ENCODE measurements at regions not wholly inside any gene's neighbourhood (a gene's known extent, or its start where the extent isn't known, plus 50 kb on each side); places are given as distances from the start of the nearest gene placed in this dataset.

DNA sequence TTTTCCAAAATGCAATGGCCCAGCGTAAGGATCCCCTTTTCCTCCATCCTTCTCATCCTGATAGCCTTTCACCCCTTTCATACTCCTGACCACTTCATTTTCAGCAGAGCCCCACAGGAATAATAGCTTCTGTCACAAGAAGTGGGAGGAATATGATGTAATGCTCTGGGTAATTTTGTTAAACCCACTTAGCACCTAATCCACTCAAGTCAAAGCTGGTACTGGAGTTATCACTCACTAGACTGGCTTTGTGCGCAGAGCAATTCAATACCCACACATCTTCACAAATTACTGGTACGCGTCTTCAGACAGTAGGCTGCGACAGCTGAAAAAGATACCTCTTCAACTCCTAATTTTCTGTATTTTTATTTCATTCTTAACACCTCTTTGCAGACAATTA is 2232.8 kb upstream of the WWC1 start:
- 94 to 95% methylated on average over 5 of the region's 5 CpGs for WGBS, 2 donors
- Histone ChIP-seq H3K9me3 (ENCODE audit: control insufficient read depth in 2 of 2, insufficient read depth in 1 of 2, low read depth in 1 of 2, low read length in 1 of 2) (no peaks in the 10 kb centered on the region), H3K4me1 (ENCODE audit: control insufficient read depth in 2 of 2, insufficient read depth in 2 of 2, low read length in 1 of 2) (no peaks in the 10 kb centered on the region), H3K4me3 (ENCODE audit: low read depth in 1 of 2, low read length in 2 of 2) (no peak overlapping the region), H3K27ac (ENCODE audit: low read depth in 2 of 2, low read length in 1 of 2) (no peak overlapping the region), H3K36me3 (ENCODE audit: control insufficient read depth in 2 of 2, insufficient read depth in 2 of 2, low read length in 1 of 2) (no peaks in the 10 kb centered on the region), H3K27me3 (ENCODE audit: control insufficient read depth in 1 of 2, insufficient read depth in 2 of 2, low read length in 2 of 2) (no peaks in the 10 kb centered on the region)

DNA sequence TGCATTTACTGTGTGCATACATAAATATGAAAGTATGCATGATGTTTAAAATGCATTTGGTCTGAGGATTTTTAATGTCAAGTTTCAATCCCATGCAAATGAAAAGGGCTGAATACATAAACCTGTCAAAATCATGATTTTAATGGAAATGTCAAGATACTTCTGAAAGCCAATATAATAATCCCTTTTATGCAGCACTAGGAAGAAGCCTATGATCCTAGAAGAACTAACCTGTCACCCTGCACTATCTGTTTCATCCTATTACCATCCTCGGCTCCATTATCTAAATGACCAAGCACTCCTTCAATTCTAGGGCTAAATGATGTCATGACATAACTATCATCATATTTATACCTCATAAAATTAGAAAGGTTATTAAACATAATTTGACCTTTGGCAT is 2229.4 kb upstream of the WWC1 start:
- H3K4me1 ChIP-seq (ENCODE audit: control insufficient read depth in 2 of 2, insufficient read depth in 2 of 2, low read length in 1 of 2) = no peaks in the 10 kb centered on the region
- H3K27ac ChIP-seq (ENCODE audit: low read depth in 2 of 2, low read length in 1 of 2) = no peak overlapping the region
- no peaks in the 10 kb centered on the region for H3K27me3 ChIP-seq (ENCODE audit: control insufficient read depth in 1 of 2, insufficient read depth in 2 of 2, low read length in 2 of 2)
- H3K36me3 ChIP-seq (ENCODE audit: control insufficient read depth in 2 of 2, insufficient read depth in 2 of 2, low read length in 1 of 2) = no peaks in the 10 kb centered on the region
- H3K4me3 ChIP-seq (ENCODE audit: low read depth in 1 of 2, low read length in 2 of 2) = no peak overlapping the region
- H3K9me3 ChIP-seq (ENCODE audit: control insufficient read depth in 2 of 2, insufficient read depth in 1 of 2, low read depth in 1 of 2, low read length in 1 of 2) = no peaks in the 10 kb centered on the region
- WGBS, 2 donors = 82 to 85% methylated on average over 1 of the region's 1 CpG

DNA sequence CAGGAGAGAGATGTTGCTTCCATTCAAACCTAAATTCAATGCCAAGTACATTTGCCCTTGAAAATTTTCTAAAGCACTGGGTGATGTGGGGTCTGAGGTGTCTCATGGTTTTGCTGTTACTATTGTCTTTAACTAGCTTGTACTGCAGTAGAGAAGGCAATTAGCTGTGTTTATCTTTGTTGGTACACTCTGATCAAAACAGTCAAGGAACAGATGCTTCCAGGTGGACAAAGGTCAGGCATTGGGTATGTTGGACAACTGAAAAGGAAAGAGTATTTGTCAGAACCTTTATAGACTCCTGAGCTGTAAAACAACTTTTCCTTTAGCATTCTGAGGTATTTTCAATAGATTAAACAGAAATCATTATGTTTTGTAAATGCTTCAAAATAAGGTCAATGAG is 2228.7 kb upstream of the WWC1 start:
- no peak overlapping the region for H3K4me3 ChIP-seq (ENCODE audit: low read depth in 1 of 2, low read length in 2 of 2)
- H3K27me3 ChIP-seq (ENCODE audit: control insufficient read depth in 1 of 2, insufficient read depth in 2 of 2, low read length in 2 of 2) = no peaks in the 10 kb centered on the region
- no peaks in the 10 kb centered on the region for H3K36me3 ChIP-seq (ENCODE audit: control insufficient read depth in 2 of 2, insufficient read depth in 2 of 2, low read length in 1 of 2)
- no peak overlapping the region for H3K27ac ChIP-seq (ENCODE audit: low read depth in 2 of 2, low read length in 1 of 2)
- no peaks in the 10 kb centered on the region for H3K4me1 ChIP-seq (ENCODE audit: control insufficient read depth in 2 of 2, insufficient read depth in 2 of 2, low read length in 1 of 2)
- H3K9me3 ChIP-seq (ENCODE audit: control insufficient read depth in 2 of 2, insufficient read depth in 1 of 2, low read depth in 1 of 2, low read length in 1 of 2) = no peaks in the 10 kb centered on the region

DNA sequence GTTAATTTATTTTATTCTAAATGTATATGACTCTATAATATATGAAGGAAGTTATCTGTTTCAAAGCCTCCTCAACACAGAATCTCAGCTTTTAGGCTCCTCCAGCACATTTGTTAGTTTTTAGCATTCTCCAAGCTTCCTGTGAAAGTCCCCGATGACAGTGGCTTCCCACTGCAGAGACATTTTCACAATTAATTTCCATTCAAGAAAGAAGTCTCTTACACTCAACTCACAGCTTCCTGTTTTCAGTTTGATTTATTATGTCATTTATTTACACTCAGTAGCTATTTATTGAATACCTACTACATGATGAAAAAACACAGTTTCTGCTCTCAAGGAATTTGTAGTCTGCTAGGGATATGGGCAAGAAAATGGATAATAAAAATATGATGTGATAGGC is 2228.2 kb upstream of the WWC1 start:
- no peaks in the 10 kb centered on the region for H3K27me3 ChIP-seq (ENCODE audit: control insufficient read depth in 1 of 2, insufficient read depth in 2 of 2, low read length in 2 of 2)
- 21 to 30% methylated on average over 1 of the region's 1 CpG for WGBS, 2 donors
- no peaks in the 10 kb centered on the region for H3K4me1 ChIP-seq (ENCODE audit: control insufficient read depth in 2 of 2, insufficient read depth in 2 of 2, low read length in 1 of 2)

DNA sequence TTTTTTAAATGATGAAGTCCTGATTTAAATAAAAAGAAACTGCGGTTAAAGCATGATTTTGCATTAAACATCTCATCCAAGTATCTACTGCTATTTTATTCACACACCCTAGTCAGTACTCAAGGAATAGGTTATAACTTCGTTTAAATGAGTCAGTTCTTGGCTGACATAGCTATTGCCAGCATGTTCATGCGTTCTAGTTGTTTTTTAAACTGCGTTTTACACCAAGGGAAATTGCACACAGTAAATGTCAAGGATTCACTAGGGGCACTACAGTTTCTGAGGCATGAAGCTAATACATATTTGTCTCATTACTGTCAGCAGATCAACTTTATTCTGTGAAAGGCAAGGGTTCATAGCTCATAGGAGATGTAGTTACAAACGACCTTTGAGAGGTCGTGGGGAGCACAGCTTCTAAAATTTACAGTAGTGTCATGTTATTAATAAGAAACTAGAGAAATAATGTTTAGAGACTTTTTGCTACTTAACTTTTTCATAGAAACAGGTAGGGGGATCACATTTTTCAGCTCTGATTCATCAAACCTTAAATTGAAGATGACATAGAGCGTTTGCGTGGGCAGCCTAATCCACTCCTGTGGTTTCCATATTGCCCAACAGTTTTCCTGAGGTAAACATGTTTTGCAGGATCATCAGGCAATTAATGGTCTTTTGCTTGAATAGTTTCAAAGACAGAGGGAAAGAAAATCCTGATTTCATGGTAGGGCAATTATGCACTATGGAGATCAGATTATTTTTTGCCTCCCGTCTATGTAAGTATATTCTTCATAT is 2222.7 kb upstream of the WWC1 start:
- Histone ChIP-seq H3K27me3 (ENCODE audit: control insufficient read depth in 1 of 2, insufficient read depth in 2 of 2, low read length in 2 of 2) (no peaks in the 10 kb centered on the region), H3K36me3 (ENCODE audit: control insufficient read depth in 2 of 2, insufficient read depth in 2 of 2, low read length in 1 of 2) (no peaks in the 10 kb centered on the region), H3K27ac (ENCODE audit: low read depth in 2 of 2, low read length in 1 of 2) (no peak overlapping the region), H3K4me3 (ENCODE audit: low read depth in 1 of 2, low read length in 2 of 2) (no peak overlapping the region), H3K9me3 (ENCODE audit: control insufficient read depth in 2 of 2, insufficient read depth in 1 of 2, low read depth in 1 of 2, low read length in 1 of 2) (no peaks in the 10 kb centered on the region), H3K4me1 (ENCODE audit: control insufficient read depth in 2 of 2, insufficient read depth in 2 of 2, low read length in 1 of 2) (no peaks in the 10 kb centered on the region)
- WGBS, 2 donors = 74 to 81% methylated on average over 9 of the region's 9 CpGs

More for the DNA sequence above, 2228.2 kb upstream of the WWC1 start:
- Histone ChIP-seq H3K9me3 (ENCODE audit: control insufficient read depth in 2 of 2, insufficient read depth in 1 of 2, low read depth in 1 of 2, low read length in 1 of 2) (no peaks in the 10 kb centered on the region), H3K27ac (ENCODE audit: low read depth in 2 of 2, low read length in 1 of 2) (no peak overlapping the region), H3K36me3 (ENCODE audit: control insufficient read depth in 2 of 2, insufficient read depth in 2 of 2, low read length in 1 of 2) (no peaks in the 10 kb centered on the region), H3K4me3 (ENCODE audit: low read depth in 1 of 2, low read length in 2 of 2) (no peak overlapping the region)

DNA sequence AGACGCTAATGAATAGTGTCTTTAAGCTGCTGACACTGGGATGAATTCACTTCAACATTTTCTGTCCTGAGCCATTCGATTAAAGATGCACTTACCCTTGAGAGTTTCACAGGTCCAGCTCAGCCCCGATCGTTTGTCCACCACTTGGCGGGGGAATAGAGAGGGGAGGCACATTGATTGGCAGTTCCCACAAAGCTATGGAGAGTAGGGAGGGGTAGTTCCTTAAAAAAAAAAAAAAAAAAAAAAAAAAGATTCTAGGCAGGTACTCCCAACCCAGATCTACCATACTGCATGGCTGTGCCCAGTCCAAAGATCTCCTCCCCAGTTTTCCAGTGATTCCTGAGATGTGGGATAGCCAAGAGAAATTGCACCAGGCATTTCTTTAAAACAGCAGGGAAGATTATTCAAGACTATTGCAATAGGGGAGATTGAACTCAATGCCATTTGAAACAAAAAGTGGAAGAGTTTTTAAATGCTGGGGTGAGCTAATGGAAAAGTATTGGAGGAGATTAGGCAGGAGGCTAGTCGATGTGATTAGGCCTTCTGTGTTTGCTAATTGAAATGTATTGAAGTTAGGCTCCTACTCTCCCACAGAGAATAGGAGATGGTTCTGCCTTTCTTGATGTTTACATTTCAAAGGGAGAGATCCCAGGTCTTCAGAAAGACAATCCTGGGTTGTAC is 2217.4 kb upstream of the WWC1 start:
- Histone ChIP-seq H3K36me3 (ENCODE audit: control insufficient read depth in 2 of 2, insufficient read depth in 2 of 2, low read length in 1 of 2) (no peaks in the 10 kb centered on the region), H3K9me3 (ENCODE audit: control insufficient read depth in 2 of 2, insufficient read depth in 1 of 2, low read depth in 1 of 2, low read length in 1 of 2) (no peaks in the 10 kb centered on the region), H3K27ac (ENCODE audit: low read depth in 2 of 2, low read length in 1 of 2) (no peak overlapping the region), H3K27me3 (ENCODE audit: control insufficient read depth in 1 of 2, insufficient read depth in 2 of 2, low read length in 2 of 2) (no peaks in the 10 kb centered on the region), H3K4me1 (ENCODE audit: control insufficient read depth in 2 of 2, insufficient read depth in 2 of 2, low read length in 1 of 2) (no peaks in the 10 kb centered on the region), H3K4me3 (ENCODE audit: low read depth in 1 of 2, low read length in 2 of 2) (no peak overlapping the region)
- 49 to 50% methylated on average over 6 of the region's 6 CpGs for WGBS, 2 donors

DNA sequence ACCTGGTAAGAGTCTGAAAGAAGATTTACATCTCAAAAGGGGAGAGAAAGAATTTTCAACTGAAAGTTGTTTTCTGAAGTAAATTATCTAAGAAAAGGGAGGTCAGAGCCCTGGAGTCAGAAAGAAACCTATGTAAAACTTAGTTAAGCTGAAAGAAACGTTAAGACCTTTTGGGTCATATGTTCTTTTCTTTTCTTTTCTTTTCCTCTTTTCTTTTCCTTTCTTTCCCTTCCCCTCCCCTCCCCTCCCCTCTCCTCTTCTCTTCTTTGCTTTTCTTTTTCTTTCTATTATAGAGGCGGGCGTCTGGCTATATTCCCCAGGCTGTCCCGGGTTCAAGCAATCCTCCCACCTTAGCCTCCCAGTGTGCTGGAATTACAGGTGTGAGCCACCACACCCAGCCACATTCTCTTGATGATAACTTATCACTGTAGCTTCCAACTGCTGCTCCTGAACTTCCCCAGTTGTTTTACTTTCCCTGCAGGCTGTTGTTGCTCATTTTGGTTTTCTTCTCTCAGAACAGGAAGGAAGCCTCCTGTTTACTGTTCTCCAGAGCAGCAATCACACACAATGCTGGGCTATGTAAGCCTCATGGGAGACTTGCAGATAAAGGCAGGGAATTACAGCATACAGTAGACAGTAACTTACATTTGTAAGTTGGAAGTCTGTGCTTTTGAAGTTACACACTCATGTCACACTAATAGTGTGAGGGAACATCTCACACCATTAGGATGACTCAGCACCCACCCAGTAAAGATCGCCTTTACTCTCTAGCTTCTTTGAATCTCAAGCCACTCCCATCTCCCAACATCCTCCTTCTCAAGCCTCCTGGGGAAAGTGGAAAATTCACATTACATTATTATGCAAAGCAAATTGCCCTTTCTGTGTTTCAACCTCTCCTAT is 2216.6 kb upstream of the WWC1 start:
- H3K4me3 ChIP-seq (ENCODE audit: low read depth in 1 of 2, low read length in 2 of 2) = no peak overlapping the region
- 37 to 40% methylated on average over 5 of the region's 5 CpGs for WGBS, 2 donors
- H3K4me1 ChIP-seq (ENCODE audit: control insufficient read depth in 2 of 2, insufficient read depth in 2 of 2, low read length in 1 of 2) = no peaks in the 10 kb centered on the region
- no peaks in the 10 kb centered on the region for H3K27me3 ChIP-seq (ENCODE audit: control insufficient read depth in 1 of 2, insufficient read depth in 2 of 2, low read length in 2 of 2)
- H3K36me3 ChIP-seq (ENCODE audit: control insufficient read depth in 2 of 2, insufficient read depth in 2 of 2, low read length in 1 of 2) = no peaks in the 10 kb centered on the region
- H3K27ac ChIP-seq (ENCODE audit: low read depth in 2 of 2, low read length in 1 of 2) = no peak overlapping the region
- H3K9me3 ChIP-seq (ENCODE audit: control insufficient read depth in 2 of 2, insufficient read depth in 1 of 2, low read depth in 1 of 2, low read length in 1 of 2) = no peaks in the 10 kb centered on the region

DNA sequence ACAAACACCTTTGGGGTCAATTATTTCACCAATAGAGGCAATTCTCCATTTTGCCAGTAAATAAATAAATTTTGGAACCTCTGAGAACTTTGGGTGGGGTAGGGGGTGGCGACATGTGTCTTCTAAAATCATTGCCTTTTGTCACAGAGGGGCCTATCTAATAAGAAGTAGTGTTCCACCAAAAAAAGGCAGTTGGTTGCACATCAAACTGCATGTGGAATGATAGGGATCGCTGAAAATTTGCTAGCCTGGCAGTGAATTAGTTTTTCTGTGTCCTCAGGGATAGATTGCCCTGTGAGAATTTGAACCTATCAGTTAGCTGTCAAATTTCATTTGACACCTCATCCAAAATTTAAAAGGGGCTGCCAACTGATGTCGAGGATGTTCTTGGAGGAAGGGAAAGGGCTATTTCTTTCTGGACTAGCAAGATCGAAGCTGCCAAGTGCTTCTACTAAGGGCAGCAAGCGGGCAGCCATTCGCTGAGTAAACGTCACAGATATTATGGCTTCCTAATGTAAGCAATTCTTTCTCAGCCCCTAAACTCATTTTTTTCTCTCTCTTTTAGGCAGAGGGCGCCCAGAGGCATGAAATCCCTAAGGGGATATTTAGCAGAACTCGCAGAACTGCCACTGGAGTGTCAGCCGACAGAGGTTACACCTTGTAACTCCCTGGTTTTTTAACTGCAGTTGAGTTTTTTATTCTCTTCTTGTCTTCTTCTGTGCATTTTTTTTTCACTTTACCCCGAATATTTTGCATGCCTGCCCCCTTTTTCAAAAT is 2208.1 kb upstream of the WWC1 start:
- no peaks in the 10 kb centered on the region for H3K4me1 ChIP-seq (ENCODE audit: control insufficient read depth in 2 of 2, insufficient read depth in 2 of 2, low read length in 1 of 2)

DNA sequence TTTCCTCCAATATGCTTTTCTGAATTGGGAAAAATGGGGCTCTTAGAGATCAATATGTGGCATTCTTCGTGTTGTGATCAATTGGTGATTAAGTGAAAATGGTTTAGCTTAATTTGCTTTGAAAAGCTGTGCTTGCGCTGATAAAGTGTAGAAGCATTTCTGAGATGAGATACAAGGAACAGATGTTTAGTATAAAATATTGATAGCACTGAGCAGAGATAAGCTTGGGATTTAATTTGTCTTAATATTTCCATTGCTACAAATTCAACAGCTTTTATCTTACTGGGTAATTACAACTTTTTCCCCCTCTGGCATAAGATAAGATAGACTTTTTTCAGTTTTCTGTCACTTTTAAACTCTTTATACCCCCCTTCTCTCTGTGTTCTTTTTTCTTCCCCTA is 2204.9 kb upstream of the WWC1 start:
- Histone ChIP-seq H3K9me3 (ENCODE audit: control insufficient read depth in 2 of 2, insufficient read depth in 1 of 2, low read depth in 1 of 2, low read length in 1 of 2) (no peaks in the 10 kb centered on the region), H3K27ac (ENCODE audit: low read depth in 2 of 2, low read length in 1 of 2) (no peak overlapping the region), H3K4me1 (ENCODE audit: control insufficient read depth in 2 of 2, insufficient read depth in 2 of 2, low read length in 1 of 2) (no peaks in the 10 kb centered on the region), H3K4me3 (ENCODE audit: low read depth in 1 of 2, low read length in 2 of 2) (no peak overlapping the region), H3K27me3 (ENCODE audit: control insufficient read depth in 1 of 2, insufficient read depth in 2 of 2, low read length in 2 of 2) (no peaks in the 10 kb centered on the region), H3K36me3 (ENCODE audit: control insufficient read depth in 2 of 2, insufficient read depth in 2 of 2, low read length in 1 of 2) (no peaks in the 10 kb centered on the region)
- WGBS, 2 donors = 68 to 69% methylated on average over 2 of the region's 2 CpGs

More for the DNA sequence above, 2208.1 kb upstream of the WWC1 start:
- H3K27ac ChIP-seq (ENCODE audit: low read depth in 2 of 2, low read length in 1 of 2) = no peak overlapping the region
- no peaks in the 10 kb centered on the region for H3K27me3 ChIP-seq (ENCODE audit: control insufficient read depth in 1 of 2, insufficient read depth in 2 of 2, low read length in 2 of 2)
- H3K9me3 ChIP-seq (ENCODE audit: control insufficient read depth in 2 of 2, insufficient read depth in 1 of 2, low read depth in 1 of 2, low read length in 1 of 2) = no peaks in the 10 kb centered on the region
- WGBS, 2 donors = 52 to 60% methylated on average over 11 of the region's 11 CpGs
- H3K36me3 ChIP-seq (ENCODE audit: control insufficient read depth in 2 of 2, insufficient read depth in 2 of 2, low read length in 1 of 2) = no peaks in the 10 kb centered on the region
- no peak overlapping the region for H3K4me3 ChIP-seq (ENCODE audit: low read depth in 1 of 2, low read length in 2 of 2)
